GM21529 (cell line): ENCODE measurements at regions not wholly inside any gene's neighbourhood (a gene's known extent, or its start where the extent isn't known, plus 50 kb on each side); places are given as distances from the start of the nearest gene placed in this dataset.

Experiments
- ATAC-seq: cut with Tn5 transposase; IDR thresholded peaks from one replicate; pipeline ENCODE4 v1.9.1; 2021; ENCODE audit not compliant: unreplicated experiment

GRCh38 chr14:85247071-85247470, 282.9 kb upstream of the FLRT2 start:
- no peak for ATAC-seq

- ATAC-seq, result no peak
Measured at GRCh38 chr14:85248881-85249635, 280.9 kb upstream of the FLRT2 start.

GRCh38 chr14:85250414-85251189, 279.3 kb upstream of the FLRT2 start:
- no peak for ATAC-seq

- ATAC-seq, result no peak
Measured at GRCh38 chr14:85252011-85252410, 277.9 kb upstream of the FLRT2 start.

- ATAC-seq, result no peak
Measured at GRCh38 chr14:85254711-85255110, 275.2 kb upstream of the FLRT2 start.

GRCh38 chr14:85257287-85257686, 272.7 kb upstream of the FLRT2 start:
- no peak for ATAC-seq

- ATAC-seq, result no peak
Measured at GRCh38 chr14:85263916-85264675, 265.8 kb upstream of the FLRT2 start.

GRCh38 chr14:85273099-85273677, 256.8 kb upstream of the FLRT2 start:
- no peak for ATAC-seq

GRCh38 chr14:85273952-85274351, 256.0 kb upstream of the FLRT2 start:
- no peak for ATAC-seq

GRCh38 chr14:85276161-85276978, 253.6 kb upstream of the FLRT2 start:
- ATAC-seq, result no peak

- no peak for ATAC-seq
Measured at GRCh38 chr14:85276979-85277228, 253.0 kb upstream of the FLRT2 start.

GRCh38 chr14:85279407-85279806, 250.5 kb upstream of the FLRT2 start:
- no peak for ATAC-seq

GRCh38 chr14:85280074-85280473, 249.9 kb upstream of the FLRT2 start:
- no peak for ATAC-seq

- ATAC-seq, result no peak
Measured at GRCh38 chr14:85281921-85282320, 248.0 kb upstream of the FLRT2 start.

- no peak for ATAC-seq
Measured at GRCh38 chr14:85288041-85288440, 241.9 kb upstream of the FLRT2 start.

GRCh38 chr14:85291731-85292130, 238.2 kb upstream of the FLRT2 start:
- ATAC-seq, result no peak

- no peak for ATAC-seq
Measured at GRCh38 chr14:85293612-85294234, 236.2 kb upstream of the FLRT2 start.

GRCh38 chr14:85295318-85295717, 234.6 kb upstream of the FLRT2 start:
- ATAC-seq, result no peak

GRCh38 chr14:85296456-85297210, 233.3 kb upstream of the FLRT2 start:
- no peak for ATAC-seq

- no peak for ATAC-seq
Measured at GRCh38 chr14:85300107-85300506, 229.8 kb upstream of the FLRT2 start.
